DND-41 (cell line): ENCODE measurements at regions not wholly inside any gene's neighbourhood (a gene's known extent, or its start where the extent isn't known, plus 50 kb on each side); places are given as distances from the start of the nearest gene placed in this dataset.

Experiments used
- EZH2 ChIP-seq: IDR thresholded peaks from 3 replicates; pipeline ENCODE4 v1.6.1; 2012; ENCODE audit warnings: borderline replicate concordance, low read depth, mild to moderate bottlenecking, moderate library complexity, low read length, inconsistent platforms; ENCODE audit not compliant: severe bottlenecking
- TF ChIP-seq, protein P1 (sequence below): IDR thresholded peaks from 2 replicates; pipeline ENCODE4 v1.5.1; 2012; ENCODE audit warnings: borderline replicate concordance, low read length, moderate library complexity, mild to moderate bottlenecking; ENCODE audit not compliant: poor library complexity, severe bottlenecking; ENCODE audit errors: extremely low read depth

DNA sequence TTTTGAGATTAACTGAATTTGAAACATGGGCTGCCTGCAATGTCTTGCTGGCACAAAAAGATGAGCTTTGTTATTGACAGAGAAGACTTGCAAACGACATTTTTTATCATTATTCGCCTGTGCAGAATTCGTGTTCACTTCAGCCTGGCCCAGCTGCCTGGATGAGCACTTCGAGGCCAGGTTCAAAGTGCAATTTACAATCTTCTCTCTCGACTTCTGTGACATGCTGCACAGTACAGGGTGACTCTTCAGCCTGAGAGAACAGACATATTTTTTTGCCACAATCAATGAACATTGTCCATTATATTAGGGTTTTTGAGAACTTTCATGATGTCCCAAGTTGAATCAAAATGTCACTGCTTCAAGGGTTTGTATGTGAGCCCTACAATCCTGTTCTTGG, 616.5 kb downstream of the SMARCA1 start:
- TF ChIP-seq, protein P1, sequence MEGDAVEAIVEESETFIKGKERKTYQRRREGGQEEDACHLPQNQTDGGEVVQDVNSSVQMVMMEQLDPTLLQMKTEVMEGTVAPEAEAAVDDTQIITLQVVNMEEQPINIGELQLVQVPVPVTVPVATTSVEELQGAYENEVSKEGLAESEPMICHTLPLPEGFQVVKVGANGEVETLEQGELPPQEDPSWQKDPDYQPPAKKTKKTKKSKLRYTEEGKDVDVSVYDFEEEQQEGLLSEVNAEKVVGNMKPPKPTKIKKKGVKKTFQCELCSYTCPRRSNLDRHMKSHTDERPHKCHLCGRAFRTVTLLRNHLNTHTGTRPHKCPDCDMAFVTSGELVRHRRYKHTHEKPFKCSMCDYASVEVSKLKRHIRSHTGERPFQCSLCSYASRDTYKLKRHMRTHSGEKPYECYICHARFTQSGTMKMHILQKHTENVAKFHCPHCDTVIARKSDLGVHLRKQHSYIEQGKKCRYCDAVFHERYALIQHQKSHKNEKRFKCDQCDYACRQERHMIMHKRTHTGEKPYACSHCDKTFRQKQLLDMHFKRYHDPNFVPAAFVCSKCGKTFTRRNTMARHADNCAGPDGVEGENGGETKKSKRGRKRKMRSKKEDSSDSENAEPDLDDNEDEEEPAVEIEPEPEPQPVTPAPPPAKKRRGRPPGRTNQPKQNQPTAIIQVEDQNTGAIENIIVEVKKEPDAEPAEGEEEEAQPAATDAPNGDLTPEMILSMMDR, result no peak
- no peak for TF ChIP-seq EZH2
